COLO668 (cell line): ENCODE measurements at regions not wholly inside any gene's neighbourhood (a gene's known extent, or its start where the extent isn't known, plus 50 kb on each side); places are given as distances from the start of the nearest gene placed in this dataset.

Source experiments
- DNase-seq: peaks from one replicate; lab custom pipeline; 2025; ENCODE audit not compliant: unreplicated experiment; lab: John Stamatoyannopoulos, UW

DNA sequence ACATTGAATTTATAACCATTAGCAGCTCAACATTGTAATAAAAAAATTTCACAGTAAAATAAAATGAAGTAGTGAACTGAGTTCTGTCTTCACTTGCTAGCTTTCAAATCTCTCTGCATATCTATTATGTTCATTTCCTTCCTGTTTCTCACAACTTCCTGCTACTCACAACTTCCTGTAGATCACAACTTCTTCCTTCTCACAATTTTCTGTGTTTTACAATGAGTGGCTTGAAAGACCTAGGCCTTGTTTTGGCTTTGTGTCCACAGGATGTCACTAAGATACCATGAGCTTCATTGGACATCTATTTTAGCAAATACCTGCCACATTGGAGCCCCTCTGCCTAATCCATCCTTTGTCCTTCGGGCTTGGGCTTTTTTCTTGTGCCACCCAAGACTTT is 480.3 kb upstream of the ADAMTS16 start:
- no peak for DNase-seq

DNA sequence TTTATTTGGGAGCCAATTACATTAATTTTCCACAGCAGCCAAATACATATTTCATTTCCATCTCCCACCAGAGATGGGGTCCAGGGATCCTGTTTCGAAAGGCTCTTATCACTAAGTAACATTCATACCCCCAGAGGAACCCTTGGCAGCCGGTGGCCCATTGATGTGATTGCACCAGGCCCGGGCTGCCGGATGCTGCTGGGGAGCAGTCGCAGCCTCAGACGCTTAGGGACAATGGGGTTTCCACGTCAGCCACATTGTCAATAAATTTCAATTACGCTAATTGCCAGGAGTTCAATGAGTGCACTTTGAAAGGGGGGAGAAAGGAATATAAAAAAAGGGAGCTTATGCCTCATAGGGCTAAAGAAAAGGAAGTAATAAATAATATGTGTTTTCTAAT is 478.8 kb upstream of the ADAMTS16 start:
- DNase-seq: no peak

DNA sequence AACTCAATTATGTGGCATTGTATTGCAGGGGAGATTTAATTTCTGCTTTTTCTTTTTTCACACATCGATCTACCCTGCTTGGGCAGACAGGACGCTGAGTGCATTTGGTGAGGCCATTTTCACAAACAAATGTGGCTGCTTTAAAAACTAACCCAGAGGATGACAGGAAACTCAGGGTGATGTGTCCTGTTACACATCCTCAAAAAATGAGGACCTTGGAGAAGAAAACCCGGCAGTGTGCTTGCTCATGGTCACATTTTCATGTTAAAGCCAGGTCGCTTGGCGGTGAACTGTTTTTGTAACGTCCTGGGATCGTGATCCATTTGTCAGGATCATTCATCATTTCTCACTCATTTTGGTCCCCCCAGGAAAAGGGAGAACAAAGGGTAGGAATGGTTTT is 478.3 kb upstream of the ADAMTS16 start:
- DNase-seq: no peak

DNA sequence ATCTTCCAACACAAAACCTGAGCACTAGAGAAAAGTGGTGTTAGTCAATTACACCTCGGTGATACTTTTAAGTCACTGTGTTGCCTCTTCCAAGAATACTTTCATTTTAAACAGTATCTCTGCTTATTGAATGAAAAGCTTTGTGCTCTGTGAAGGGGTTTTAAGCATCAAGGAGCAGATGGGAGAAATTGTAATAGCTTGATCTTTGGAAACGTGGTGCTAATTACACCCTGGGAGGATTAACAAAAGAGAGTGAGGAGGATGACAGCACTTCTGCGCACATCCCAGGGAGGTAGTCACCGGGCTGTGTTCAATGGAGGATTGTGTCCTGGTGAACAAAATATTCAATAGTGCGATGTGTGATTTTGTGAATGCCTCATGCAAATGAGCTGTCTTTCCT is 477.4 kb upstream of the ADAMTS16 start:
- no peak for DNase-seq

DNA sequence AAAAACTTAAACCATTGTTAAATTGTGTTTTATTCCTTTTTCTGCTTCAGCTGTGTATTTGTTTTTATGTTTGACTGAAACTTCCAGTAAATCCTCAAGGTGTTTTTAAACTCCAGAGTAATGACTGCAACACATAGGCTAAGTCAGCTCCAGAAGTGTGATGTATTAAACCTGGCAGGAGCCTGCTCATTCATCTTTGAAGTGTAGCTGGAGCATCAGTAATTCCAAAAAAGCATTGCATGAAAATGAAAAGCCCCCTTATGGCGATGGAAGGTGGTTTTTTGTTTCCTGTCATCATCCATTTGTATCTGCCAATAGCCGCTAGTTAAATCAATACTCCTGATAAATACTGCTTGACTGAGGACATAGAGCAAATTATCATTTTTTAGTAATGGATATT is 474.2 kb upstream of the ADAMTS16 start:
- DNase-seq: no peak

DNA sequence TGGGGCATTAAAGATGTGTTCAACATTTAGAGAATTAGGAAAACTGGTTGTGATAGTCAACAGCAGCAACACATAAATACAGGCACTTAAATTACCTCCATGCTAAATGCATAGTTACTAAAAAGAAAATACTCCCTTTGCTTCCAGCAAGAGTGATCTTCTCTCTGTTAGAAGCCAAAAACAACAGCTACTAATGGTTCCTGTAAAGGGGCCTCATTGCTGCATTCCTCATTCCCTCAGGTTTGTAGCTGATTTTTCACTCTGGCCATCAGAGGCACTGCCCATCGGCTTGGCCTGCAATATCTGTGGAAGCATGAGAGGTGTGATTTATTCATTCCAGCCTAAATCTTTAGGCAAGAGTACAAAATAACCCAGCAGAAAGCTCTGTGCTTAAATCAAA is 466.0 kb upstream of the ADAMTS16 start:
- no peak for DNase-seq

DNA sequence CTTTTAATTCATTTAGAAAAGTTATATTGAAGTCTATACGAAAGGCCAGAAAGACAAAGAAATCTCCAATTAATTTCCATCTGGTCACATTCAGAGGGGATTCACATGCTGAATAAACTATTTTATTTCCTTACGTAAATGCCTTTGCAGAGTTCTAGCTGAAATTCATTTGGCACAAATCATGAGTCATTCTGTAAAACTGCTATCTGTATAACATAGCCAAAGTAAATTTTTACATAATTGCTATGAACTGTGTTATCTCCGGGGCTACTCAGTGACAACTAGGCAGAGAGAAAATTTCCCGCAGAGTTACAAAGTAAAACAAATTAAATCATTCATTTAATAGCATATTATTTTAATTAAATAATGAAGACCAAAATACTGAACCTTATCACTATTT is 463.2 kb upstream of the ADAMTS16 start:
- DNase-seq: no peak

DNA sequence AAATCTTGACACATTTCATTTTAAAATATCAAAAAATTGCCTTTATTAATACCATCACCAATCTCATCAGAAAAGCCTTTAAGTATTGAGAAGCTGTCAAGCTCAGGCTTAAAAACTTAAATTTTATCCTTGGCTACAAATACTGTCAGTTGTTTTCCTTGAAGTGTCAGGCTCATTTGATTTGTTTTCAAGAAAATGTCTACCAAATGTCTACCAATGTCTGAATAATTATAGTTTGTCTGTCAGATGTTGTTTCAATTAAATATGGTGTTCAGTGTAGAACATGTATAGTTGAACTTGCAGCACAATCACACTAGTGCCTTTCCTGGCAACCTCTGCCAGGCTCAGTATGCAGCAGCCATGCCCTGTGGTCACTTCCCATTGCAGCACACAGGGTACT is 455.2 kb upstream of the ADAMTS16 start:
- DNase-seq: no peak

DNA sequence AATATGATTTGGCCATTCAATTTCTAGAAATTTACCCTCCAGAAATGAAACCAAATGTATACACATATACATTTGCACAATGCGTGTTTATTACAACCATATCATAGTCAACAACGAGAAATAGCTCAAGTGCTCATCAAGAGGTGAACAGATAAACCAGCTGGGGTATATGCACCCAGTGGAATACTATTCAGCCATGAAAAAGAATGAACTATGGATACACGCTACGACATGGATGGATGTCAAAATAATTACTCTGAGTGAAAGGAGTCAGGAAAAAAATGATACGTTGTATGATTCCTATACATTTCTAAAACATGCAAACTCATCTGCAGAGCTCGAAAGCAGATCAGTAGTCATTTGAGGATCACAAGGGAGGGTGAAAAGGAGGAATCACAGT is 441.5 kb upstream of the ADAMTS16 start:
- DNase-seq: no peak

DNA sequence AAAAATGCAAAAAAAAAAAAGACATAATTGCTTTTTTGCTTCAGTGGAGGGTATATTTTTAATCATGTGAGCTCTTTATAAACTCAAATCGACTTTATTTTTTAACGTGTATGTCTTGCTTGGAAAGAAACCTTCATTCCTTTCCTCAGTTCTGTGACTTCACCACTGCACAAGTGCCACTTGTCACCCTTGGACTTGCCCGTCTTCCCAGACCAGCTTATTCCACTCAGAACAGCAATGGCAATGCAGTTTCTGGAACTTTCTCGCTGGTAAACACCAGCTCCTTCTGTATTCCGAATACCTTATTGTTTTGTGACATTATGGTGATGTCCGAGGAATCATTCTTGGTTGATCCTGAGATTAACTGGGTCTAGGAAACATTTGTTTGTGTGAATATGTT is 440.5 kb upstream of the ADAMTS16 start:
- no peak for DNase-seq

DNA sequence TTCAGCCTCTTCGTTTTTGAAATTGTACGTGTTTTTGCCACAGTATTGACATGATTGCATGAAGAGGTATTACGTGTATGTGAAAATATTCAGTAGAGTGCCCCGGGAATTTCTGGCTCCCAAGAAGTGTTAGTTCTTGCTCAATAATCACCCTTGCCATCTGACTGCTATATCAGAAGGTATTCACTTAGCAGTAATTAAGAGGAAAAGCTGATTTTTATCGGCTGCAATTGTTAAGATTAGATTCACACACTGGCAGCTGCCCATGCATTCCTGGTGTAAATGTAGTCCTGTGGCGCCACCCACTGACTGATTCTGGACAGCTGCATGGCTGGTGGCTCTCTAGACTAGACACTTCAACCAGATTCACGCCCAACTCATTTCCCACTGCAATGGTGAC is 440.1 kb upstream of the ADAMTS16 start:
- DNase-seq: peak; percentile 73

DNA sequence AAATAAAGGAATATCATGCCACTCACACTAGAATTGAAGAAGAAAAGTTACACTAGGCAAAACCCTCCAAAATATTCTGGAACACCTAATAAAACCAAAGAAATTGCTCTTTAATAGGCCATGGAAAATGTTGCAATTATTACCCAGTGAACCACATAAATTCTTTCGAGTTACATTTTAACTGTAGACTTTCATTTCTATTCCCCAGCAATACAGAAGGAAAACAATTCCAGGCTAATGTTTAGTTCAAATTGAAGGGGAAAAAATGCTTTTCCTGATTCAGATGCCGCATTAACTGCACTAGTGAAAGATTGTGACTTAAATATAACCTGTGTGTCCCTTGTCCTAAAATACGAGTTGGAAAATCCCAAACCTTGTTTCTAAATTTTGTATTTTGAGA is 439.3 kb upstream of the ADAMTS16 start:
- no peak for DNase-seq

DNA sequence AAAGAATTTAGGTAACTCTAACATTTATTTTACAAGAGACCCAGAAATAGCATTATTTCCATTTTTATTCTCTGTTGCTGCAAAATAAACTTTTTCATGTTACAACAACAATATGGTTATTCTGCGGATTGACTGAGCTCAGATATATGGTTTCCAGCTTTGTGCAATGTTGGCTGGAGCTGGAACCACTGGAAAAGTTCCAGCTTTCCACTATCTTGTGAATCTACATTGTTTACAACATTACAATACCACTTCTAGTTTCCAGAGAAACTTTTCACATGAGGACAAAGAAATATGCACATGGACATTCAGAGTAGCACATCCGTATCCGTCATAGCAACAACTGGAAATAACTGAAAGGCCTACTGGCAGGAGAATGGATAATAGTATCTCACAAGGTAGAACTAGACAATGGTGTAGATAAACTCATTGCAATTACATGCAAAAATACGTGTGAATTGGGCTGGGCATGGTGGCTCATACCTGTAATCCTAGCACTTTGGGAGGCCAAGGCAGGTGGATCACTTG is 436.1 kb upstream of the ADAMTS16 start:
- DNase-seq: no peak

DNA sequence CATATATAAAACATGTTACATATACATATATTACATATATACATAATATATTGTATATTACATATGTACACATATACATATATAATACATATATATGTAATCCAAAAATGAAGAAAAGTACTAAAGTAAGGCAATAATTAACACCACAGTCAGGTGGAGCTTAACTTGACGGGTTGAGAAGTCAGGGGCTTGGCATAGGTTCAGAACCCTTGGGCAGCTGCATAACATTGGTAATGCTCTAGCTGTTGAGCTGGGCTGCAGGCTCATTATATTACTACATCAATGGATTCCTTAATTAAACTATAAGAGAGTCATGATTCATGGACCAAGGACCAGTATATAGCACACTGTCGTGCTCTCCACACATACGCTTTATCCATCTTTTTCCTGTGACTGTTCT is 435.2 kb upstream of the ADAMTS16 start:
- DNase-seq: no peak

DNA sequence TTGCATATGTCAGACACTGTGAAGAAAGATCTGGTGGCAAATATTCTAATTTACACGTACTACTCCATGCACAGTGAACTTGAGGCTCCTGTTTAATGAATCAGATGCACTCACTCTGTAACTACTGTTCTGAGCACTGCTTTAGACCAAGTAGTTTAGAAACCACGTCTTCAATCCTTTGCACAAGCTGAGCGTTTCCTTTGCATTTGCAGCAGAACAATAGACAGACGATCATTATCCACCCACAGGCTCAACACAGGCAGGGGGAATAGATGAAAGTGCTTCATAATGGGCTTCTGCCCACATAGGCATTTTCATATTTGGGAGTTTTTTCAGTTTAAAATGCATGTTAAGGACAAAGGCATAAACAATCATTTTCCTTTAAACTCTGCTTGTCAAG is 423.3 kb upstream of the ADAMTS16 start:
- DNase-seq: no peak

DNA sequence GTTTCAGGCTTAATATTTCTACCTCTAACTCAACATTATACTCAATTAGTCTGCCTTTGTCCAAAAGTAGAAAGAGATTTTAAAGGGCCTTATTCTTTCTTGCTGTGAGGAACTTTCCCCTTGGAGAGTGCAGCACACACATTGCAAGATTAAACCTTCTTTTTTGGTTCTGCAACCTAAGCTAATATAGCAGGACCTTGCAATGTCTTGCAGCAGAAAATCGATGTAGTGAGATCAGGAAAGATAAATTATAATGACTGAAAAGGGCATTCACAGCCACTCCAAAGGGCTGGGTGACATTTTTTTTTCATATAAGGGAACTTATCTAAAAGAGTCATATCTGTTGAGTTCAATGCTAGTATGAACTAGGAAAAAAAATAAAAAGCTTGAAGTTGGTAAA is 422.7 kb upstream of the ADAMTS16 start:
- DNase-seq: no peak

DNA sequence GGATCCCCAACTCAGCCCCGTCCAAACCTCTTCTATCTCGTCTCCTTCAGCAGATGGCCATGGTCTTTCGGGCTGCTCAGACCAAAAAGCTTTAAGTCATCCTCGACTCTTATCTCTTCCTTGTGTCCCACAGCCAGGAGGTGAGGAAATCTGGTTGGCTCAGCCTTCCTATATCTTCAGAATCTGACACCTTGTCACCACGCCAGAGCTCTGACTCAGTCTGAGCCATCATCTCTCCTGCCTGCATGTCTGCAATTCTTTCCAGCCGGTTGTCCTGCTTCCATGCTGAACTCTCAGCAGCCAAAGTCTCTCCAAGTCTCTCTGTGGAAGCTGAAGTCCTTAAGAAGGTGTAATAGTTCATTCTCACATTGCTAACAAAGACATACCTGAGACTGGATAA is 419.3 kb upstream of the ADAMTS16 start:
- DNase-seq: no peak

DNA sequence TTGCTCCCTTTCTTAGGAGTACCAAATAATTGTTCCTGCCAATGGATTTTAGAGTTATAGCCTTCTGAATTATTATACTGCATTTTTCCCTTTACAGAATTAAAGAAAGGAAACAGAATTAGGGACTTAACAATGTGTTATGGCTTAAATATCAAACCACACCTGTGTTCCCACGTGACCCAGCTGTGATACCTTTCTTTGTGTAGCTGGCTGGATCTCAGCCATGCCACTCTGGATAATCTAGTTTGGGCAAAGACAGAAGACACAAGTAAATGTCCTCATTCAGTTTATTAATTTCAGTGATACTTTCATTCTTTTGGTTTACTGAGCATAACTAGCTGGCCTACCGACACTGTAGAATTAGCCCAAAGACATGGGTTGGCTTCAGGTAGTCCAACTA is 417.2 kb upstream of the ADAMTS16 start:
- no peak for DNase-seq

DNA sequence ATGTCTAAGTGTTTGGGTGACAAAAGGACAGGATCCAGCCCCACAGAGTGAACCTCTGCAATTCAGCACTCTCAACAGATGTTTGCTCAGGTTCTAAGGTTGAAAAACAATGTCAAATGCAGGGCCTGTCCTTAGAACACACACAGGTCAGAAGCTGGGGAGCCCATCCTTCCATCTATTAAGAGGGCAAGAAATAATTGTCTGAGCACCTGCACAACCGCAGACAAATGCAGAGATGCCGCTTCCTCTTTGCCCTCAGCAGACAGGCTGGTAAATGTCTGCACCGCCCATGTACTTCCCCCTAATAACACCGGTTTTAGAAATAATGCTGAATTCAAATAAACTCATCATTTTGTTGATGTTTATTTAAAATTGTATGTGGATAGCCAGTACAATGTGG is 414.5 kb upstream of the ADAMTS16 start:
- DNase-seq: no peak

DNA sequence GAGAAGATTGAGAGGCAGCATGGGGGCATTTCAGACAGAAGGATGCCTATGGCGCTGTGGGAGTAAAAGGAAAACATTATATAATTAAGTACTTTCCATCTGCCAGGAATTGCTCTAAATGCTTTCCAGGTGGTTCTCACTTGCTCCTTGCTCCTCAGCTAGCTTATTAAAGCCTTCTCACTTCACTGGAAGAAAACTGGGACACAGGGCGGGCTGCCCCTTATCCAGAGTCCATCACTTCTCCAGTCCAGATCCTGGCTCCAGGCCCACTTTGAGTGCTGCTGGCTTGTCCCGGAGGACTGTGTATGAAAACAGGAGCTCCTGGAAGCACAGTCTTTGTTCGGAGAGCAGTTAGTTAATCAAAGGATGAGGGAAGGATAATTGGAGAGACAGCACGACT is 409.9 kb upstream of the ADAMTS16 start:
- no peak for DNase-seq

DNA sequence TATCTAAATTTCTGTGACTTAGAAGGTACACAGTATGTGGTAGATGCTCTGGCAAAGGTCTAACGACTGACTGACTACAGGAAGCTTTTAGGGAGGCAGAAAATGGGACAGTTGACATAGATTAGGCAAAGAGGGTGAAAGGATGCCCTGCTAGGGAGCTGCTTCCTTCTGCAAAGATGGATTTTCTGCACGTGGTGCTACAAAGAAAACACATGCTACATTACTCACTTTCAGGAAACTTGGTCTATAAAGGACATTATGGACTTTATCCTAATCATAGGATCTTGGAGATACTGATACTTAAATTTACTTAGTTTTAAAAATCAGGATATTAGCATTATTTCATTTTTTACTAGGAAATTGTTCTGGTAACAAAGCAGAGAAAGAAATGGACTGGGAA is 405.8 kb upstream of the ADAMTS16 start:
- DNase-seq: no peak

DNA sequence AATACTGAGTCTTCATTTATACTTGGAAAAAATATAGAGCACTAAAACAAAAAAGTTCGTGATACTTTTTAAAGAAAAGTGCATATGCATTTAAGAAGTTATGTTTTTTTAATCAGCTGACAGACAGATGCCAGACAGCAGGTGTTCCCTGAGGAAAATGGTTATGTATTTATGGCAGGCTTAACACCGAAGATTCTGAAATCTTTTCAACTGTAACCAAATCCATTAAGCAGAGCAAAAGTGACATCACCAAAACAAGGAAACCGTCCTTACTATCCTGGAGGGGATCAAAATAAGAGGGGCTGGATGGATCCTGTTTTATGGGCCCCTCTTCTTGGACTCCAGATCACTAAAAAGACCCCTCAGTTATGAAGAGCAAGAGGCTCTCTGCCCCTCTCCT is 404.9 kb upstream of the ADAMTS16 start:
- no peak for DNase-seq

DNA sequence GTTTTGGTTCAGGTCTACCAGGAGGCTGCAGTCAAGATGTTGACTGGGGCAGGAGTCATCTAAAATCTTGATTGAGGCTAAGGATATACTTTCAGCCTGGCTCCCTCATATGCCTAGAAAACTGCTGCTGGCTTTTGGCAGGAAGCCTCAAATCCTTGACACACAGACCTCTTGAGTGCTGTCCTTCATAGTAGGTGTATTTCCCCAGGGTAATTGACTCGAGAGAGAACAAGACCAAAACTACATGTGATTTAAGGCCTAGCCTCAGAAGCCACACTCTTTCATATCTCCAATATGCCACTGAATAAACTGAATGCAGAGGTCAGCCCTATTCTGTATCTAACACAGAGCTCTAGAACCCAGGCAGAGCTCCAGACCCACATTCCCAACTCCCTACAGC is 402.3 kb upstream of the ADAMTS16 start:
- DNase-seq: no peak

DNA sequence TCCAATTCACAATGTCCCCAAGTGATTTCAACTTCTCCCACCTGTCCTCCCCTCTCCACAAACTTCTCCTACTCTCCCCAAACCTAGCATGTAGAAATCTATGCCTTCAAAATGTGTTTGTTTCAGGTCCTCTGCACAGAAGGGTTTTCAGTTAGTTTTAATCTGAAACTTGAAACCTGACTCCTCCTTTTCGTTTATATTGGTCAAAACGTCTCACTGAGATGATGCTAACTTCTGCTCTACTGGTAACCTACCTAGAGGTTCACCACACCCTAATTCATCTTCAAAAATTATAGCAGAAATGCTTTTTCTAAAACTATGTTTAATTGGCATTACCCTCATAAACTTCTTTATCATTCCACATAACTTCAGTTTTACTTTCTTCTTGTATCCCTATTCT is 401.8 kb upstream of the ADAMTS16 start:
- no peak for DNase-seq
